Karpas-422 (cell line): ENCODE measurements at regions not wholly inside any gene's neighbourhood (a gene's known extent, or its start where the extent isn't known, plus 50 kb on each side); places are given as distances from the start of the nearest gene placed in this dataset.

Experiments
- DNase-seq: peaks from one replicate; pipeline ENCODE4 v3.0.0-alpha.2; 2015
- H2AFZ ChIP-seq: fragments of 200-600 bp; sonication (generic); 2 replicates; pipeline ENCODE4 v1.6.1; 2014; ENCODE audit warnings: antibody characterized with exemption, low read length, mixed read lengths
- H3K27ac ChIP-seq: fragments of 200-600 bp; sonication (generic); 2 replicates; pipeline ENCODE4 v1.5.1; 2014; ENCODE audit warnings: mild to moderate bottlenecking, low read length, moderate library complexity
- H3K27me3 ChIP-seq: fragments of 200-600 bp; sonication (generic); 2 replicates; pipeline ENCODE4 v1.6.1; 2014; ENCODE audit warnings: low read length, mixed read lengths
- H3K36me3 ChIP-seq: fragments of 200-600 bp; sonication (generic); 2 replicates; pipeline ENCODE4 v1.6.1; 2014; ENCODE audit warnings: low read length, mixed read lengths; ENCODE audit not compliant: insufficient read depth
- H3K4me1 ChIP-seq: fragments of 200-600 bp; sonication (generic); 2 replicates; pipeline ENCODE4 v1.6.1; 2014; ENCODE audit warnings: mild to moderate bottlenecking, low read length, mixed read lengths
- H3K4me2 ChIP-seq: fragments of 200-600 bp; sonication (generic); 2 replicates; pipeline ENCODE4 v1.6.1; 2014; ENCODE audit warnings: low read length, low read depth, mild to moderate bottlenecking; ENCODE audit not compliant: poor library complexity, severe bottlenecking
- H3K4me3 ChIP-seq: fragments of 200-600 bp; sonication (generic); 2 replicates; pipeline ENCODE4 v1.5.1; 2014; ENCODE audit warnings: mild to moderate bottlenecking, antibody characterized with exemption, low read length, mixed read lengths
- H3K79me2 ChIP-seq: fragments of 200-600 bp; sonication (generic); 2 replicates; pipeline ENCODE4 v1.6.1; 2014; ENCODE audit warnings: mild to moderate bottlenecking, low read length, mixed read lengths
- H3K9ac ChIP-seq: fragments of 200-600 bp; sonication (generic); 2 replicates; pipeline ENCODE4 v1.6.0; 2014; ENCODE audit warnings: low read length
- H3K9me2 ChIP-seq: fragments of 200-600 bp; sonication (generic), shearing (Covaris generic); replicated peaks from 2 replicates; pipeline ENCODE4 v1.6.0; 2014; ENCODE audit warnings: mild to moderate bottlenecking, low read length, moderate library complexity; ENCODE audit not compliant: insufficient read depth
- H3K9me3 ChIP-seq: fragments of 300-700, 200-600 bp; sonication (generic); 2 replicates; pipeline ENCODE4 v1.6.1; 2014; ENCODE audit warnings: low read length, mixed read lengths
- H4K20me1 ChIP-seq: fragments of 200-600 bp; sonication (generic); 2 replicates; pipeline ENCODE4 v1.6.1; 2014; ENCODE audit warnings: mild to moderate bottlenecking, antibody characterized with exemption, low read length, low read depth; ENCODE audit not compliant: insufficient read depth

- Histone ChIP-seq H3K4me1 (no peaks in the 10 kb centered on the region), H3K36me3 (no peaks in the 10 kb centered on the region), H3K27me3 (no peaks in the 10 kb centered on the region), H2AFZ (no peak overlapping the region), H3K4me2 (no peak overlapping the region), H3K79me2 (no peaks in the 10 kb centered on the region), H3K27ac (no peak overlapping the region), H3K9me3 (no peaks in the 10 kb centered on the region), H3K9ac (no peak overlapping the region), H4K20me1 (no peaks in the 10 kb centered on the region), H3K4me3 (no peak overlapping the region), H3K9me2 (no peaks in the 10 kb centered on the region)
- no peak for DNase-seq
Measured at GRCh38 chr14:76591266-76591665, 170.0 kb upstream of the VASH1 start.

GRCh38 chr14:76595266-76595665 is 166.0 kb upstream of the VASH1 start:
- Histone ChIP-seq H4K20me1 (no peaks in the 10 kb centered on the region), H3K4me1 (no peaks in the 10 kb centered on the region), H3K36me3 (no peaks in the 10 kb centered on the region), H3K79me2 (no peaks in the 10 kb centered on the region), H3K4me3 (no peak overlapping the region), H2AFZ (no peak overlapping the region), H3K4me2 (no peak overlapping the region), H3K27me3 (no peaks in the 10 kb centered on the region), H3K9me3 (no peaks in the 10 kb centered on the region), H3K9me2 (no peaks in the 10 kb centered on the region), H3K9ac (no peak overlapping the region), H3K27ac (no peak overlapping the region)
- DNase-seq = no peak

GRCh38 chr14:76597387-76597786 is 163.9 kb upstream of the VASH1 start:
- no peak overlapping the region for H2AFZ ChIP-seq
- no peaks in the 10 kb centered on the region for H3K79me2 ChIP-seq
- no peak overlapping the region for H3K4me3 ChIP-seq
- DNase-seq = no peak
- H3K9ac ChIP-seq = no peak overlapping the region
- no peaks in the 10 kb centered on the region for H4K20me1 ChIP-seq
- no peak overlapping the region for H3K27ac ChIP-seq
- peaks cover 4% of the 10 kb centered on the region; the same call in 1 of the 2 replicates for H3K27me3 ChIP-seq
- no peak overlapping the region for H3K4me2 ChIP-seq
- no peaks in the 10 kb centered on the region for H3K9me2 ChIP-seq
- no peaks in the 10 kb centered on the region for H3K36me3 ChIP-seq
- no peaks in the 10 kb centered on the region for H3K4me1 ChIP-seq
- H3K9me3 ChIP-seq = 0 out of 2 replicates have a peak, but pooled peaks cover 3% of the 10 kb centered on the region

GRCh38 chr14:76599141-76599540 is 162.1 kb upstream of the VASH1 start:
- no peaks in the 10 kb centered on the region for H3K4me1 ChIP-seq
- DNase-seq = no peak
- H3K36me3 ChIP-seq = no peaks in the 10 kb centered on the region
- no peak overlapping the region for H2AFZ ChIP-seq
- no peak overlapping the region for H3K27ac ChIP-seq
- H3K9me2 ChIP-seq = no peaks in the 10 kb centered on the region
- H3K4me2 ChIP-seq = no peak overlapping the region
- H3K79me2 ChIP-seq = no peaks in the 10 kb centered on the region
- H3K9ac ChIP-seq = no peak overlapping the region
- H3K27me3 ChIP-seq = peaks cover 4% of the 10 kb centered on the region; the same call in 1 of the 2 replicates
- H4K20me1 ChIP-seq = no peaks in the 10 kb centered on the region
- H3K4me3 ChIP-seq = no peak overlapping the region
- 0 out of 2 replicates have a peak, but pooled peaks cover 3% of the 10 kb centered on the region for H3K9me3 ChIP-seq

GRCh38 chr14:76599559-76600287 is 161.5 kb upstream of the VASH1 start:
- H3K4me2 ChIP-seq = no peak overlapping the region
- no peak overlapping the region for H3K9ac ChIP-seq
- no peak overlapping the region for H3K4me3 ChIP-seq
- H3K27ac ChIP-seq = no peak overlapping the region
- DNase-seq = no peak
- H3K36me3 ChIP-seq = no peaks in the 10 kb centered on the region
- peaks cover 4% of the 10 kb centered on the region; the same call in 1 of the 2 replicates for H3K27me3 ChIP-seq
- 0 out of 2 replicates have a peak, but pooled peaks cover 3% of the 10 kb centered on the region for H3K9me3 ChIP-seq
- H3K4me1 ChIP-seq = no peaks in the 10 kb centered on the region
- H2AFZ ChIP-seq = no peak overlapping the region
- H4K20me1 ChIP-seq = no peaks in the 10 kb centered on the region
- H3K9me2 ChIP-seq = no peaks in the 10 kb centered on the region
- no peaks in the 10 kb centered on the region for H3K79me2 ChIP-seq

- no peaks in the 10 kb centered on the region for H3K4me1 ChIP-seq
Measured at GRCh38 chr14:76603713-76604112, 157.6 kb upstream of the VASH1 start.

GRCh38 chr14:76607510-76607909 is 153.8 kb upstream of the VASH1 start:
- Histone ChIP-seq H3K27ac (no peak overlapping the region), H3K4me2 (no peak overlapping the region), H3K4me1 (no peaks in the 10 kb centered on the region), H3K27me3 (no peaks in the 10 kb centered on the region), H3K79me2 (no peaks in the 10 kb centered on the region), H4K20me1 (no peaks in the 10 kb centered on the region), H3K4me3 (no peak overlapping the region), H2AFZ (no peak overlapping the region), H3K9ac (no peak overlapping the region), H3K9me2 (no peaks in the 10 kb centered on the region), H3K9me3 (no peaks in the 10 kb centered on the region), H3K36me3 (no peaks in the 10 kb centered on the region)
- DNase-seq = no peak

More at GRCh38 chr14:76603713-76604112, 157.6 kb upstream of the VASH1 start:
- no peak overlapping the region for H3K9ac ChIP-seq
- peaks cover 4% of the 10 kb centered on the region; the same call in 1 of the 2 replicates for H3K27me3 ChIP-seq
- H4K20me1 ChIP-seq = no peaks in the 10 kb centered on the region
- no peak overlapping the region for H3K27ac ChIP-seq
- no peaks in the 10 kb centered on the region for H3K79me2 ChIP-seq
- no peak overlapping the region for H3K4me2 ChIP-seq
- no peak overlapping the region for H2AFZ ChIP-seq
- H3K9me3 ChIP-seq = 0 out of 2 replicates have a peak, but pooled peaks cover 3% of the 10 kb centered on the region
- no peak for DNase-seq
- no peak overlapping the region for H3K4me3 ChIP-seq
- H3K36me3 ChIP-seq = no peaks in the 10 kb centered on the region
- H3K9me2 ChIP-seq = no peaks in the 10 kb centered on the region

- DNase-seq = no peak
- Histone ChIP-seq H3K27me3 (peaks cover 9% of the 10 kb centered on the region; the same call in 1 of the 2 replicates), H3K4me3 (no peak overlapping the region), H3K9me3 (peaks cover 9% of the 10 kb centered on the region), H3K4me1 (no peaks in the 10 kb centered on the region), H3K4me2 (no peak overlapping the region), H3K9ac (no peak overlapping the region), H3K27ac (no peak overlapping the region), H3K79me2 (no peaks in the 10 kb centered on the region), H3K36me3 (no peaks in the 10 kb centered on the region), H3K9me2 (no peaks in the 10 kb centered on the region), H2AFZ (no peak overlapping the region), H4K20me1 (no peaks in the 10 kb centered on the region)
Measured at GRCh38 chr14:76612654-76613053, 148.6 kb upstream of the VASH1 start.
